ENCODE measurements at regions not wholly inside any gene's neighbourhood (a gene's known extent, or its start where the extent isn't known, plus 50 kb on each side); places are given as distances from the start of the nearest gene placed in this dataset.

- TF ChIP-seq CTCF (conservative IDR thresholded peaks at IDR 0.05), result no peak
- Mint-ChIP-seq H3K9me3 (no peaks in the 10 kb centered on the region), H3K4me3 (peak overlapping the region; percentile 15), H3K4me1 (peaks cover 24% of the 10 kb centered on the region), H3K27me3 (ENCODE audit: low read depth) (no peaks in the 10 kb centered on the region), H3K27ac (ENCODE audit: unreplicated experiment) (peak overlapping the region; percentile 35), H3K36me3 (ENCODE audit: low read depth) (no peaks in the 10 kb centered on the region)
- DNase-seq (ENCODE audit: low read depth, low spot score), result no peak
Measured at GRCh38 chr2:18299423-18300212, 260.8 kb downstream of the RDH14 start.

- no peaks in the 10 kb centered on the region for H3K36me3 Mint-ChIP-seq (ENCODE audit: low read depth)
- no peak overlapping the region for H3K4me3 Mint-ChIP-seq
- no peaks in the 10 kb centered on the region for H3K27me3 Mint-ChIP-seq (ENCODE audit: low read depth)
- TF ChIP-seq CTCF (conservative IDR thresholded peaks at IDR 0.05), result no peak
- H3K9me3 Mint-ChIP-seq, result no peaks in the 10 kb centered on the region
- no peak overlapping the region for H3K27ac Mint-ChIP-seq (ENCODE audit: unreplicated experiment)
- H3K4me1 Mint-ChIP-seq, result peaks cover 24% of the 10 kb centered on the region
- no peak for DNase-seq (ENCODE audit: low read depth, low spot score)
Measured at GRCh38 chr2:18297534-18298058, 262.9 kb downstream of the RDH14 start.

- no peaks in the 10 kb centered on the region for H3K4me1 Mint-ChIP-seq
Measured at GRCh38 chr2:18290386-18290785, 270.1 kb downstream of the RDH14 start.

GRCh38 chr2:18286897-18287296, 273.6 kb downstream of the RDH14 start:
- Mint-ChIP-seq H3K9me3 (peaks cover 2% of the 10 kb centered on the region), H3K27ac (ENCODE audit: unreplicated experiment) (no peak overlapping the region), H3K27me3 (ENCODE audit: low read depth) (no peaks in the 10 kb centered on the region), H3K4me3 (no peak overlapping the region), H3K4me1 (no peaks in the 10 kb centered on the region), H3K36me3 (ENCODE audit: low read depth) (no peaks in the 10 kb centered on the region)
- no peak for TF ChIP-seq CTCF (conservative IDR thresholded peaks at IDR 0.05)
- no peak for DNase-seq (ENCODE audit: low read depth, low spot score)

More at GRCh38 chr2:18290386-18290785, 270.1 kb downstream of the RDH14 start:
- Mint-ChIP-seq H3K36me3 (ENCODE audit: low read depth) (no peaks in the 10 kb centered on the region), H3K4me3 (no peak overlapping the region), H3K9me3 (no peaks in the 10 kb centered on the region), H3K27ac (ENCODE audit: unreplicated experiment) (no peak overlapping the region), H3K27me3 (ENCODE audit: low read depth) (no peaks in the 10 kb centered on the region)
- no peak for TF ChIP-seq CTCF (conservative IDR thresholded peaks at IDR 0.05)
- no peak for DNase-seq (ENCODE audit: low read depth, low spot score)

- TF ChIP-seq CTCF (conservative IDR thresholded peaks at IDR 0.05), result no peak
- no peak overlapping the region for H3K27ac Mint-ChIP-seq (ENCODE audit: unreplicated experiment)
- DNase-seq (ENCODE audit: low read depth, low spot score), result no peak
- no peaks in the 10 kb centered on the region for H3K4me1 Mint-ChIP-seq
- no peaks in the 10 kb centered on the region for H3K27me3 Mint-ChIP-seq (ENCODE audit: low read depth)
- no peaks in the 10 kb centered on the region for H3K36me3 Mint-ChIP-seq (ENCODE audit: low read depth)
- H3K4me3 Mint-ChIP-seq, result no peak overlapping the region
- peaks cover 4% of the 10 kb centered on the region for H3K9me3 Mint-ChIP-seq
Measured at GRCh38 chr2:18284331-18284730, 276.1 kb downstream of the RDH14 start.

Data from neural crest cell (in vitro differentiated cells).